Erythroblast (primary cell): ENCODE measurements at regions not wholly inside any gene's neighbourhood (a gene's known extent, or its start where the extent isn't known, plus 50 kb on each side); places are given as distances from the start of the nearest gene placed in this dataset.

Experiments
- GATA1 ChIP-seq: IDR thresholded peaks from 2 replicates; pipeline ENCODE4 v1.6.1; 2011; ENCODE audit warnings: low read depth, mild to moderate bottlenecking, control low read depth, low read length, moderate library complexity
- POLR2A ChIP-seq: IDR thresholded peaks from 2 replicates; pipeline ENCODE4 v1.6.1; 2011; ENCODE audit warnings: mild to moderate bottlenecking, low read length

DNA sequence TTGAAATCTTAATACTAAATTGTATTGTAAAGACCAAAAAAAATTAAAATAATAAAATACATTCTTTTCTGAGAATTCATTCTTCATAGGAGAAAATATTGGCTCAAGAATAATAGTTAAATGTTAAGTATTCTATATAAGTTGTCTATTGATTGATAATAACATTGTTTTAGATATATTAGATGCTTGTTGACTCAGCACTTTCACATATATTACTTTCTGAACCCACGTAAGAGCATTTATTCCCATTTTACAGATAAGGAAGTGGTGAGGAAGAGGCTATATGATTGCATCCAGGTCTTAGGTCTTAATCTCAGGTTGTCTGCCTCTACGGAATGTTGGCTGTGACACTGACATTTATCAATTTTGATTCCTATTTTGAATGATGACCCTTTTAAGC is 898.8 kb downstream of the TTLL7 start:
- TF ChIP-seq POLR2A (no peak), GATA1 (no peak)
